HFFc6 (cell line): ENCODE measurements at regions not wholly inside any gene's neighbourhood (a gene's known extent, or its start where the extent isn't known, plus 50 kb on each side); places are given as distances from the start of the nearest gene placed in this dataset.
A peak's percentile ranks its signal among the peaks of the same experiment; 100 is the strongest.

ENCODE experiments used
- DNase-seq: peaks from one replicate; pipeline ENCODE4 v3.0.0-alpha.2; 2018
- H3K27ac Mint-ChIP-seq: 2 replicates; pipeline ENCODE4 v1.8.0; 2020; ENCODE audit warnings: mild to moderate bottlenecking, mixed read lengths
- H3K27me3 Mint-ChIP-seq: 2 replicates; pipeline ENCODE4 v1.8.0; 2021; ENCODE audit warnings: mild to moderate bottlenecking, moderate library complexity, mixed read lengths; ENCODE audit not compliant: insufficient read depth
- H3K36me3 Mint-ChIP-seq: 2 replicates; pipeline ENCODE4 v1.8.0; 2021; ENCODE audit warnings: low read depth, mixed read lengths
- H3K4me1 Mint-ChIP-seq: 2 replicates; pipeline ENCODE4 v1.8.0; 2020; ENCODE audit warnings: low read depth, mixed read lengths
- H3K4me3 Mint-ChIP-seq: 2 replicates; pipeline ENCODE4 v1.8.0; 2020; ENCODE audit warnings: mild to moderate bottlenecking, moderate library complexity, mixed read lengths
- H3K9me3 Mint-ChIP-seq: 2 replicates; pipeline ENCODE4 v1.8.0; 2020; ENCODE audit warnings: mild to moderate bottlenecking, mixed read lengths
- TF ChIP-seq, protein P1 (sequence below): fragments of 200-600 bp; sonication (generic); IDR thresholded peaks from 2 replicates; pipeline ENCODE4 v1.5.0; 2021; ENCODE audit warnings: antibody characterized with exemption, mild to moderate bottlenecking

DNA sequence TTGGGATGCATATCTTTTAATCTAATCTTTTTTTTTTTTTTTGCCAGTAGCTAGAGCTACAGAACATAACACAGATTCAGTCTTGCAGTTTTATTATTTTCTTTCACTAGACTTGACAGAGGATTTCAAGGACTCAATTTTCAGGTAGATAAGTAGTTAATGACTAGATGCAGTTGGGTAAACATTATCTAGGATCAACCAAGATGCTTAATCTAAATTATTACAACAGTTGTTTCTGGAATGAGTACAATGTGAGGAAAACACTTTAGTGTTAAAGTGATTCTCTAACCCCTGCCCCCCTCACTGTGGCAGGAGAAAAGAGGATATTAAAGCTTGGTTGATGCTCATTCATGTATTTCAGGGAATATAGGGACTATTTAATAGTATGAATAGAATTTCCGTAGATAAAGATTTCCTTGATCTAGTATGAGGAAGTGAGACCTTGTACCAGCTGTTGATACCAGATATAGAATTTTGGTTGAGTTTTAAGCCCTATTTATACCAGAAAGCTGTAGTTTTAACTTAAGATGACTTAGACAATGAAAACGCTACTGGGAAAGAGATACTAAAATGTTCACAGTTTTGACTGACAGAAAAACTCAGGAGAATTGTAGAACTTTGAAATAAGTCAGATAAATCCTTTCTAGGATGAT, 389.0 kb upstream of the C2CD4B start:
- H3K4me1 Mint-ChIP-seq, result peaks cover 21% of the 10 kb centered on the region
- TF ChIP-seq, protein P1, sequence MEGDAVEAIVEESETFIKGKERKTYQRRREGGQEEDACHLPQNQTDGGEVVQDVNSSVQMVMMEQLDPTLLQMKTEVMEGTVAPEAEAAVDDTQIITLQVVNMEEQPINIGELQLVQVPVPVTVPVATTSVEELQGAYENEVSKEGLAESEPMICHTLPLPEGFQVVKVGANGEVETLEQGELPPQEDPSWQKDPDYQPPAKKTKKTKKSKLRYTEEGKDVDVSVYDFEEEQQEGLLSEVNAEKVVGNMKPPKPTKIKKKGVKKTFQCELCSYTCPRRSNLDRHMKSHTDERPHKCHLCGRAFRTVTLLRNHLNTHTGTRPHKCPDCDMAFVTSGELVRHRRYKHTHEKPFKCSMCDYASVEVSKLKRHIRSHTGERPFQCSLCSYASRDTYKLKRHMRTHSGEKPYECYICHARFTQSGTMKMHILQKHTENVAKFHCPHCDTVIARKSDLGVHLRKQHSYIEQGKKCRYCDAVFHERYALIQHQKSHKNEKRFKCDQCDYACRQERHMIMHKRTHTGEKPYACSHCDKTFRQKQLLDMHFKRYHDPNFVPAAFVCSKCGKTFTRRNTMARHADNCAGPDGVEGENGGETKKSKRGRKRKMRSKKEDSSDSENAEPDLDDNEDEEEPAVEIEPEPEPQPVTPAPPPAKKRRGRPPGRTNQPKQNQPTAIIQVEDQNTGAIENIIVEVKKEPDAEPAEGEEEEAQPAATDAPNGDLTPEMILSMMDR, result no peak
- no peak overlapping the region for H3K27ac Mint-ChIP-seq
- no peaks in the 10 kb centered on the region for H3K27me3 Mint-ChIP-seq
- no peak for DNase-seq
- no peaks in the 10 kb centered on the region for H3K36me3 Mint-ChIP-seq
- H3K9me3 Mint-ChIP-seq, result no peaks in the 10 kb centered on the region
- H3K4me3 Mint-ChIP-seq, result no peak overlapping the region

DNA sequence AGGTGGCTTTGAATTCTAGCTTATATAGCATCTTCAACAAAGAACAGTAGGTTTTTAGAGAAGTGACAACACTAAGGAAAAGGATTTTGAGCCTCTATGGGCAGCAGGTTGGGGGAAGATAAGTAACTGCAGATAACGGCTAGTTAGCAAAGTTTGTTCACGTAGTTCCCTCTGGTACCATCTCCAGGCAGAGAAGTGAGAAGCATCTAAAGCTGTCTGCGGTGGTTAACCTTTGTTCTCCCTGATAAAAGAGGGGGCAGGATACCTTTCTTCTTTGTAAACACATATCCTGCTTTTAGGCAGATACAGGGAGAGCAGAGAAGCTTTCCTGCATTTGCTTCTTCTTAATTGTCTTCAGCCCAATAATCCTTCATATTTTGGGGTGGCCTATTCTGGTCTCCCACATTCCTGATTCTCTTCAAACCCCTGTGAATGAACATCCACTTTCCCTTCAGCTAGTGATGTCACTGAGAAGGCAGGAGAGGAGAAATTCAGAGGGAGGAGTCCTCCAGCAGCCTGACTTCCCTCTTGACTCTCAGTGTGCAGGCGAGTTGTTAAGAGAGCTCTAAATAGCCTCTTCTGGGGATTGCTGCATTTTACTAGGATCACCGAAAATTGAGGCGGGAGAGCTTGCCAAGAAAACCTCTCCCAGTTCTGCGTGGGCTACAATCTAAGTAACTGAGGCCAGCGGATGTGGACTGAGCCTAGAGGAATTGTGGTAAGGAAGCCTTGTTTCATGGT, 393.7 kb upstream of the C2CD4B start:
- 0 out of 2 replicates have a peak, but pooled peaks cover 4% of the 10 kb centered on the region for H3K36me3 Mint-ChIP-seq
- H3K27ac Mint-ChIP-seq, result peak overlapping the region; percentile 0; the same call in 1 of the 2 replicates
- no peak for DNase-seq
- peaks cover 15% of the 10 kb centered on the region for H3K4me1 Mint-ChIP-seq
- peak overlapping the region; percentile 25; the same call in 1 of the 2 replicates for H3K4me3 Mint-ChIP-seq
- H3K27me3 Mint-ChIP-seq, result no peaks in the 10 kb centered on the region; the same call in 1 of the 2 replicates
- H3K9me3 Mint-ChIP-seq, result no peaks in the 10 kb centered on the region
- TF ChIP-seq, protein P1, result no peak

DNA sequence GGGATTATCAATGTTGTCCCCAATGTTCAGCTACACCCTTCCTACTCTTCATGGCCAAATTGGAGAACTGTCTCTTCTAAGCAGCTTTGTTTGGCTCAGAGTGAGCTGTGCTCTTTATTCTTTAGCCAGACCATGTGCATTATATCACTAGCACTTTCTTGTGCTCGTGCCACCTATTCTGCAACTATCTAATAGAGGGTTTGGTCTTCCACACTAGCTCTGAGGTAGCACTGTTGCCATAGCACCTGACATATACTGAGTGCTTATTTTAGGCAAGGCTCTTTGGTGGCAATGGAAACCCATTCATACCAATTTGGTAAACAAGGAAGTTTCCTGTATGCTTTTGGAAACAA, 394.3 kb upstream of the C2CD4B start:
- Mint-ChIP-seq H3K4me3 (peak overlapping the region; percentile 25; the same call in 1 of the 2 replicates), H3K27ac (no peak overlapping the region; the same call in 1 of the 2 replicates), H3K9me3 (no peaks in the 10 kb centered on the region), H3K36me3 (0 out of 2 replicates have a peak, but pooled peaks cover 4% of the 10 kb centered on the region), H3K4me1 (peaks cover 15% of the 10 kb centered on the region), H3K27me3 (no peaks in the 10 kb centered on the region; the same call in 1 of the 2 replicates)
- TF ChIP-seq, protein P1, result no peak
- DNase-seq, result no peak

DNA sequence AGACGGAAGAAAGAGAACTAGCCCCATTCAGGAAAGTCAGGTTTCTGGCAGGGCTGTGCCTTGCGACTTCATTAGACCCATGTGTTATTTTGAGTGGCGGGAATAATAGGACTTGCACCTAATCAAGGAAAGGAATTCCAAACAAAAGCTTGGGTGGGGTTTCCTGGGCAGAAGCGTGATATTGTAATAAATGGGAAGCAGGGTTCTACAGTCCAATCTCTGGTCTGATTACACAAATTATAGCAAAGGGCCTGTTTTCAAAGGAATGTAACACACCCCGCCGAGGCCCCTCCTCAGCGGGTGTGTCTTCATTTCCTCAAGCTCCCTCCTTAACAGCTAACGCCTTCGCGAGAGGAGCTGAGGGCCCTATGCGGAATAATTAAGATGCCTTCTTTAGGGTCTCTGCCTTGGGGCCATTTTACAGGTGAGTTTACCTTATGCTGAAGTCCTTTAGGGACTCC, 396.0 kb upstream of the C2CD4B start:
- peaks cover 23% of the 10 kb centered on the region for H3K4me1 Mint-ChIP-seq
- no peaks in the 10 kb centered on the region for H3K9me3 Mint-ChIP-seq
- 0 out of 2 replicates have a peak, but pooled peaks cover 4% of the 10 kb centered on the region for H3K36me3 Mint-ChIP-seq
- H3K27me3 Mint-ChIP-seq, result no peaks in the 10 kb centered on the region; the same call in 1 of the 2 replicates
- DNase-seq, result no peak
- no peak overlapping the region for H3K27ac Mint-ChIP-seq
- TF ChIP-seq, protein P1, result no peak
- no peak overlapping the region for H3K4me3 Mint-ChIP-seq

DNA sequence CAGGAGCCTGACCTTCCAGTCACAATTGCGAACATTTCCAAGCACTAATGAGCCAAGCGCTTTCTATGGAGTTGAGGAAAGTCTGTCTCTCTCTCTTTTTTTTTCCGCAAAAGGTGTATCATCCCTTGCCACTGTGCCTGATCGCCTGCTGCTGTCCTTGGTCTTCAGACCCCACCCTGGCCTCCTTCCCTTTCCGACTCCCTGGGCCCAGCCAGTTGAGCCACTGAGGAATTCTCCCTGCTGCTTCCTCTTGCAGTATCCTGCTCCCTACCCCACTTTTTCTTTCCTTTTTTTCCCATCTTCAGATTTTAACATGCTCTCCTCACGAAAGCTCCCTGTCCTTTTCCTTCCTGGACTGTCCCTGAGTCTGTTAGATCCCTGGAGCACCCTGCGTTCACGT, 396.5 kb upstream of the C2CD4B start:
- Mint-ChIP-seq H3K9me3 (no peaks in the 10 kb centered on the region), H3K4me1 (peaks cover 28% of the 10 kb centered on the region), H3K27ac (no peak overlapping the region), H3K4me3 (no peak overlapping the region), H3K27me3 (no peaks in the 10 kb centered on the region; the same call in 1 of the 2 replicates), H3K36me3 (0 out of 2 replicates have a peak, but pooled peaks cover 4% of the 10 kb centered on the region)
- TF ChIP-seq, protein P1, result no peak
- DNase-seq, result no peak
